GM18507 (cell line): ENCODE measurements at regions not wholly inside any gene's neighbourhood (a gene's known extent, or its start where the extent isn't known, plus 50 kb on each side); places are given as distances from the start of the nearest gene placed in this dataset.
"Not testable (repeated sequence)": the region's sequence is repeated elsewhere in the genome, so short reads cannot be mapped to it uniquely, and the experiment has no call there.

Experiments used
- DNase-seq: peaks from one replicate; pipeline ENCODE4 v3.0.0; 2011; ENCODE audit warnings: low read depth; ENCODE audit not compliant: insufficient read length; ENCODE audit errors: extremely low spot score
- FAIRE-seq: peaks from 2 replicates; lab custom pipeline; 2011; peaks lifted over from hg19 to GRCh38; lab: Jason Lieb, UNC

DNA sequence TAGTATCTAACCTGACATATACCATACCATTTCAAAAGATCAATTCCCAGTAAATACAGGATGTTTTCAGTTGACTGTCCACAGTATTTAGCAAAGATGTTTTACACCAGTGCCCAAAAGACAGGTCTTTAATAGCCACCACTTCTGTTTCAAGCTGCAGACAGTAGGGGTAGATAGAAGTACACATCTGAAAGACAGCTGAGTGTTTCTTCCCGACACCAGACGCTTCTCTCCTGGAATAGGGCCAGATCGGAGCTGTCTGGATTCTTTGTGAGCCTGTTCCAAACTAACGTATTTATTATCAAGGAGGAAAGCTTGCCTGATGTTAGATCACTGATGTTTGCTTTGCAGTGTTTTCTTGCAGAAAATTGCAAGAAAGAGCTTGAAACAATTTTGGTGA is 136.1 kb upstream of the RBMS3 start:
- DNase-seq (no peak), FAIRE-seq (no peak)

DNA sequence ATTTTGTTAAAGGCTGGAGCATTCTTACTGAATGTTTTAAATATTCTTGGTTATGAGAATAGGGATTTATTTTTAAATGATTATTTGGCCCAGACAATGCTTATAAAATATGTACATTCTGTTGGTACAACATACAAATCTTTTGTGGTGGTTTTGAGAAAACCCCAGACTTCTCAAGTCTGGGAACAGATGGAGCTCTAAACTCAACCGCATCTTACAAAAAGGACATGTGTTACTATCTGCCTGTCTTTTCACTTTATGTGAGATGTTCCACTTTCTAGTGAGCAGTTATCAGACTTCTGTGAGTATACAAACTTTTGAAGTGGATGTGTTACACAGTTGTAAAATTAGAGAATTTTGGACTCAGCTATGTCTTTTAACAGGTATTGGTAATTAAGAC is 135.5 kb upstream of the RBMS3 start:
- no peak for FAIRE-seq

DNA sequence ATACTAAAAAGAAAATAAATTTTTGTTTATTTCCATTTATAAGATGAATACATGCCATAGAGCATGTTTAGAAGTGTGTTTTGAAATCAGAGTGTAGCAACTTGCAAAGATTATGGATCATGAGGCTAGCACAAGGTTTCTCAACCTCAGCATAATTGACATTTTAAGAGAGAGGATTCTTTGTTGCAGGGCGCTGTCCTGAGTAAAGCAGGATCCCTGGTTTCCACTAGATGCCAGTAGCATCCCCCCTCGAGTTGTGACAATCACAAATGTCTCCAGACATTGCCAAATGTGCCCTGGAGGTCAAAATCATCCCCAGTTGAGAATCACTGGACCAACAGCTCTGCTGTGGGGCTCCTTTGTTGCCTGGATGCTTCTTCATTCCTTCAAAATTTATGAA is 128.5 kb upstream of the RBMS3 start:
- no peak for FAIRE-seq
- DNase-seq, result no peak

More for the DNA sequence above, 135.5 kb upstream of the RBMS3 start:
- DNase-seq, result no peak

GRCh38 chr3:29153811-29154210 is 127.1 kb upstream of the RBMS3 start:
- DNase-seq (no peak), FAIRE-seq (peak; percentile 26)

- no peak for DNase-seq
- no peak for FAIRE-seq
These were observed 124.7 kb upstream of the RBMS3 start for GRCh38 chr3:29156086-29156715.

DNA sequence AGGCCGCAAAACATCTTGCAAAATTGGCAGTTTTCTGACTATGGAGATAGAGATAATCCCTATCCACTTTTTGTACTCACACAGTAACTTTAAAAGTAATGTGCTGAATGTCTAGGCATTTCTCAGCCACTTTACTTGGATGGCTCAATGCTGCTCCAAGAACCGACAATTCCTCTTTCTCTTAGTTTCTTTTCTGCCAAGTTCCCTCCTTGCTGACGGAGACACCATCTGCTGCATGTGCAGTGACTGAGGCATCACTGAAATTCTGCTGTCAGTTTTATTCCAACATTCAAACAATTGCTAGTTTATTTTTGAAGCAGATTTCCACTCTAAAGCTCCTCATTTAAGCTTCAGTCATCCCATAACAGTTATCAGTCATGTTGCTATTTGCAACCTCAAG is 116.0 kb upstream of the RBMS3 start:
- DNase-seq, result no peak
- no peak for FAIRE-seq

DNA sequence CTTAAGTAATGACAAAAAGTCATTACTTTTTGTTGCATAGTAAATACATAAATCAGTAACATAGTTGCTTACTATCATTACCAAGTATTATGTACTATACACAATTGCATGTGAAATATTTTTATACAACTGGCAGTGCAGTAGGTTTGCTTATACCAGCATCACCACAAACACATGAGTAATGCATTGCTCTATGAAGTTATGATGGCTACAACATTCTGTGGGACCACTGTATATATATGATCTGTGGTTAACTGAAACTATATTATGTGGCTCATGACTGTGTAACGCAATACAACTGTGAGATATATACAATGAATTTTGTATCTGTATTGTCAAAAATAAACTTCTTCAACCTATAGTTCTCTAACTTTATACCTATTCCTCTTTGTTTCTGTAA is 113.7 kb upstream of the RBMS3 start:
- FAIRE-seq (no peak), DNase-seq (no peak)

GRCh38 chr3:29168081-29168480 is 112.8 kb upstream of the RBMS3 start:
- DNase-seq (no peak), FAIRE-seq (no peak)

DNA sequence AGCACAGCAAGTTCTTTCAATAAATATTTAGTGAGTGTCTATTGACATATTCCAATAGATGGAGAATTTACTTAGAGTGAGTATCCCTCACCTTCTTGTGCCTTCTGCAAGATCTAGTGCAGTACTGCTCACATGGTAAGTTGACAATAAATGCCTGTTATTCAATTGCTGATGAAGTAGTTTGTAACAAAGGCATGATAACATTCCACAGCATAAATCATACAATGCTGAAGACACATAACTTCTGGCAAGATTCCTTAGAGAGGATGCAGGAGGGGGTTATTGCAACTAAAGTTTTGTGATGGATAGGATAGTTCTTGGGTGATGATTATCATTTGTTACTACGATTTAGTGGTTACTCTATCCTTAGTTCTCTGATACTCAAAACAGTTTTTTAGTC is 112.2 kb upstream of the RBMS3 start:
- FAIRE-seq, result no peak
- no peak for DNase-seq

GRCh38 chr3:29169451-29169850 is 111.4 kb upstream of the RBMS3 start:
- FAIRE-seq (no peak), DNase-seq (no peak)

DNA sequence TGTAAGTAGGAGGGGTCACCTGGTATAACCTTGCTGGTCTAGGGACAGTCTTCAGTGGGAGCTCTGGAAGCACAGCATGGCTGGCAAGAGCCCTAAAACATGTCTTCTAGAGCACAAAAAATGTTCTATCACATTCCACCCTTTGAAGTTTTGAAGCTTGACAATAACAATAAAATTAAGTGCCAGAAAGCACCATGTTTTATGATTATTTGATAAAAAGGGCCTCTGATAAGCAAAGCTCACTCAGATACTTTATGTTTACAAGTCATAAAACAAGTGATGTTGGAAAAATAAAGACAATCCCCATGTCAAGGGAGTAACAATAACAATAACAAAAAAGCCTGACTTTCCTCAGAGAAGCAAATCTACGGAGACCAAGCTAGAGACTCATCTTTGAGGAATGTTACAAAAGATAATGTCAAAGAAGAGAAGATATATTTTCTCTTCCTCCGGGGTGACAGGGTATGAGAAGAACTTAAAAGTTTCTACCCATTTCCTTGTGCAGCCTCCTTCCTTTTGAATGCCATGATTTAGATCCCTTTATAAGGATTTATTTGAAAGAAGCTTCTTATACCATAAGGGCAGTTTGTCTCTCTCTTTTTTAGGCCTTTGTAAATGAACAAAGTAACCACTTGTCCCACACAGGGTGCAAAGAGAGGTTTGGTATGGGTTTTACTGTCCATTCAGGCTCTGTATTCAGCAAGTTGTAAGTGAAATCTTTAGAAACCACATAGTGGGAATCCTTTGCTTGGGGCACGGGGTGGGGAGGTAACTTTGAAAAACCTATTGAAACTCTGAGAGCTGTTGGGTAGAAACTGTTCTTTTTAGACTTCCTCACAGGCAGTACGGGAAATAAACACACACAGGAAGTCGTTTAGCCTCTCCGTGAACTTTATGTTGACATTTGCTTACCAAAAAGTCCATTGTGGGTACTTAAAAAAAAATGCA is 109.6 kb upstream of the RBMS3 start:
- DNase-seq (no peak), FAIRE-seq (peak; percentile 21)

DNA sequence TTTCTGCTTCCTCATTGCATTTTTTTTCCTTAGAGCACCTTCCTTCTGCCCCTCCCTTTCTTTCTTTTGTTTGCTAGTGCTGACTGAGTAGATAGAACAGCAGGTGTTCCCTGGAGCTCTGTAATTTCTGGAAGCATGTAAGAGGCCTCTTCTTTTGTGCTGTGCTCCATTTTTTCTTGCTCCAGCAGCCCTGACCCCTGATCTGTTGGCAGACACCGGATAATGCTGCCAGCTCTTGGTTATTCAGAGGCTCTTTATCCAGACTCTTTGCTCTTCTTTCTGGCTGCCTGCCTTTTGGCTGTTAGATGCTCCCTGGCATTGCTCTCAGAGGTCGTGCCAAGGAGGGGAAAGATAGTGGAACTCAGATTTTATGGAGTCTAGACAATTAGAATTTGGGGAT is 104.4 kb upstream of the RBMS3 start:
- no peak for FAIRE-seq
- DNase-seq, result no peak

DNA sequence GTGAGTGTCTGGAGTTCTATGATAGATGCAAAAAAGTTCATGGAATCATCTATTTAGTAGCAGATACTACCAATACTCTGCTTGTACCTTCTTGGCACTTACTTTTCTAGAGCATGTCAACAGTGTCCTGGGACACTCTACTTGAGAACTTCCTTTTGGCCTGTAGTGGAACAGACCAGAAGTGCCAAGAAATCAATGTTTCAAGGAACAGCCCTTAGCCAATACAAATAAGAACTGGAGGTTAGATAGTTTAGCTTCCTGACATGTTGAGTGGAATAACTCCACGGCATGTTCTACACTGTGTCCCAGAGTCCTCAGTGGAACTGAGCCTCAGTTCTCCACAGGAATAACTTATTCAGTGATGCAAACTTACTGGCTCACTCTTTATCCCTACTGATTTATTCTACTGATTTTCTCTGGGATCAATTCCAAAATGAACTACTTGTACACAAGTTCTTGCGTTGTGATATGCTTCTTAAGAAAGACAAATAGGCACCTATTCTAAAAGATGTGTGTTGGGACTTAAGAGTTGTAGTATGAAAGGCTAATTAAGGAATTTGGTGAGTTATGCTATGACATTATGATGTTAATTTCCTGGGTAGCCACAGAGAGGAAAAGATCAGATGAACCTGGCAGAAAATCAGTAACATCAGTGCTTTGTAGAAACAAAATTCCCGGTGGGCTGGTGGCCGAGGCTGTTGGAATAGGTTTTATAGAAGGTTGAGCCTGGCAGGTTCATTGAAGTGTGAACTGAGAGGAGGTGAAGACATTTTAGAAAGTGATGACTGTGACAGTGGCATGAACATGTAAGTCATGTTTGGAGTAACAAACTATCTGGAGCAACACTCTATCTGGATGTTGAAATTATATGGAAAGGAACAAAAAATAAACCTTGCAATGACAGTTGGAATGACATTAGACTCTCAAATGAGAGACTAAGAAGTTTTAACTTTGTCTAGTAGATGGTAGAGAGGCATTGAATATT is 101.8 kb upstream of the RBMS3 start:
- FAIRE-seq, result no peak
- DNase-seq, result no peak

GRCh38 chr3:29181149-29181780 is 99.6 kb upstream of the RBMS3 start:
- DNase-seq (no peak), FAIRE-seq (no peak)

GRCh38 chr3:29181872-29182271 is 99.0 kb upstream of the RBMS3 start:
- no peak for DNase-seq

GRCh38 chr3:29182828-29183227 is 98.0 kb upstream of the RBMS3 start:
- FAIRE-seq, DNase-seq: not testable (repeated sequence)

More at GRCh38 chr3:29181872-29182271, 99.0 kb upstream of the RBMS3 start:
- no peak for FAIRE-seq

GRCh38 chr3:29183346-29184087 is 97.4 kb upstream of the RBMS3 start:
- DNase-seq (no peak), FAIRE-seq (no peak)

- no peak for DNase-seq
- FAIRE-seq, result no peak
These were observed 95.2 kb upstream of the RBMS3 start for GRCh38 chr3:29185706-29186105.

GRCh38 chr3:29186131-29186599 is 94.7 kb upstream of the RBMS3 start:
- no peak for FAIRE-seq
- DNase-seq, result no peak
